Head of caudate nucleus (tissue), 42 donors: ENCODE measurements at regions not wholly inside any gene's neighbourhood (a gene's known extent, or its start where the extent isn't known, plus 50 kb on each side); places are given as distances from the start of the nearest gene placed in this dataset.

ENCODE experiments used
- DNase-seq, 42 donors: peaks; one replicate each; pipeline versions ENCODE4 v3.0.0 to v3.0.0-alpha.2; 2020 to 2021; ENCODE audit warnings: mixed read lengths in 7 of 42
- intact Hi-C: fragments of 100-400 bp; cut with DNase I; formaldehyde crosslinking; loops from one replicate; pipeline ENCODE4 v1.15.0; 2022

- no peak for DNase-seq
- intact Hi-C loops: no loop called here
These were observed 190.9 kb downstream of the OTOR start for GRCh38 chr20:16939051-16939450.

DNA sequence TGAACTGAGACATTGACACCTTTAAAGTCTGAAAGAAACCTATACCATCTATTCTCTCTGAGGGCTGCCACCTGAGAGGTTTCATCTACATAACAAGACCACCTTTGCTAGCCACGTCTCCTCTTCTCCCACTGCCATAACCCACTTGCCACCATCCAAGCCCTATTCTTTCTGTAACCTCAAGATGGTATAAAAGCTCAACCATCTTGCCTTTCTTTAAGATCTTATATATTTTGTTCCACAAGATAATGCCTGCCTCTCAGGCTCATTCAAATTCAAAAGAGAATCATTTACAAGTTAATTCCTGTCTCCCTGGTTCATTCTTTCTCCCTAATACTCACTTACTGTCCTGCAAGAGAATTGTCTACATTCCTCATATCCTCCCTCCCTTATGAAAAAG, 192.5 kb downstream of the OTOR start:
- intact Hi-C loops: no loop called here
- DNase-seq: no peak

DNA sequence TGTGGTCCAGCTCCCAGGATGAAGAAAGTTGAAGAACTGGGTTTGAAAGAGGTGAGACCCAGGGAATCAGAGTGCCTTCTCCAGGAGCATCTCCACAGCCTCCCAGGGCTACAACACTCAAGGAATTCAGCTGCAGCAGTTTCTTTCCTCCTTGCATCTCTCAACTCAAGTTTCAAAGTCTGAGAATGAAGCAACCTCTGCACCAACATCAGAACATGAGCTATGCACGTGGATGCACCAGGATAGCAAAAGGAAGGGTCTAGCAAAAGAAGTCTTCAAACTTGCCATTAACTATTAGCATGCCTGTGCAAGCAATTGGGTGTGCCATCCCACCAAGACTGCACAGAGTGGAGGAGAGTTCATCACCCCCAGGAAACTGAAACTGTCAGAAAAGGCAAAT, 193.9 kb downstream of the OTOR start:
- intact Hi-C loops: no loop called here
- no peak for DNase-seq

- no peak for DNase-seq
- intact Hi-C loops: no loop called here
These were observed 194.6 kb downstream of the OTOR start for GRCh38 chr20:16942756-16943155.

- intact Hi-C loops: no loop called here
- peak in 8 of 42 donors; percentile 3 to 58 (median 13) for DNase-seq
These were observed 196.6 kb downstream of the OTOR start for GRCh38 chr20:16944745-16945144.

DNA sequence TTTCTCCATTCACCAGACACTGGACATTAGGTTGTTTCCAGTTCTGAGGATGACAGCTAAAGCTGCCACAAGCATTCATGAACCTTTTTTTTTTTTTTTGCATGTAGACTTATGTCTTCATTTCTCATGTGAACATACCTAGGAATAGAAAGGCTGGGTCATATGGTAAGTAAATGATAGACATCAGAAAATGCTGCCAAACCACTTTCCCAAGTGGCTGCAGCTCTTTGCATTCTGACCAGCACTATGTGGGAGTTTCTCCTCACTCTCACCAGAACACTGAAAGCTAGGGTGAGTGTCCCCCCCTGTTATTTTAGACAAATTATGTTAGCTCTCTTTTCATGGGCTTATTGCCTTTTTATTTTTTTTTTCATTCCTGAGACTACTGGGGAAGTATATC, 197.5 kb downstream of the OTOR start:
- no peak for DNase-seq
- intact Hi-C loops: no loop called here

DNA sequence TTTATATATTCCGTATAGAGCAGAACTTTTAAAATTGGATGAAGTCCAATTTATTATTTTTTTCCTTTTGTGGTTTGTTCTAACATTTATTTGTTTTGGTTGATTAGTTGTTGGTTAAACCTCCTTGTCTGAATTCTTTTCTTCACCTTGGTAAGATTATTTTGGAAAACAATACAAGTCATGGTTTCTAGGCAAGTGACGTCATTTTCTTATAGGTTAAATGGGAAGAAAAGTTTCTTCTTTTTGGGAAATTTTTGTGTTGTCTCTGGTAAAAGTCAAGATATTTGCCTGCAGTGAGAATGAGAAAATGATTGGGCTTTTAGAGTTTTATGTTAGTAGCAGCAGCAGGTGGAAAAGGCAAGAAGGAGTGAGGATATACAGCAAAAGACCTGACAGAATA, 197.9 kb downstream of the OTOR start:
- intact Hi-C loops: no loop called here
- DNase-seq: no peak

DNA sequence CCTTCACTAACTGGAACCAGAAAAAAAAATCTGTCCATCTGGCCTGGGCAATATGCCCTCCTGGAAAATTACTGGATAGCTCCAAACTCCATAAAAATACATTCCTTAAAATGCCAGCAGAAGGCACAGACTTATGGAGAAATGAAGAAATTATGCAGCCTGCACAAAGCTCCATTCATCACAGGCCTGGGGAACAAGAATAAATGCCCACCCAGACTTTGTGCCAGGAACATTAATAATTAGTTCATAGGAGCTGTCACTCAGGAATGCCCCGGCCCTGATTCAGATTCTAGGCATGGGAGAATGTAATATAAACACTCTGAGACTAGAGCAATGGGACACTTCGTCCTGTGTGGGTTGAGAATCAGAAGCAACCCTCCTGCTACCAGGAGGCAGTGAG, 199.3 kb downstream of the OTOR start:
- DNase-seq: no peak
- intact Hi-C loops: no loop called here

GRCh38 chr20:16951876-16952275, 203.7 kb downstream of the OTOR start:
- intact Hi-C loops: no loop called here
- no peak for DNase-seq

DNA sequence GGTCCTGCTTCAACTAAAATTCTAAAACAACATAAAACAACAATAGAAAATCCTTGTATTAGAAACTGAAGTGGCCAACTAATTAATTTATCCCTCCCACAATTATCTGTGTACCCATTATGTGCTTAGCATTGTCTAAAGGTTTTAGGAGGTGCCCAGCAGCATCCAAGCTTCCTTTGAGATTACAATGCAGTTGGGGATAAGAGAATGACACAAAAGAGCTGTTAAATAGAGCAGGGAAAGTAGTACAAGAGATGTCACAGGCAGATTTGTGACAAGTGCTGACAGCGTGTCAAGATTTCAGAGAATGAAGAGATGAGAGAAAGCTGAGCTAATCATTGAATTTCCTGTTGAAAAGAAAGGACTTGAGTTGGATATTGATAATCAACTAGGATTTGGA, 204.8 kb downstream of the OTOR start:
- intact Hi-C loops: no loop called here
- DNase-seq: peak in 1 of 42 donors; percentile 14

DNA sequence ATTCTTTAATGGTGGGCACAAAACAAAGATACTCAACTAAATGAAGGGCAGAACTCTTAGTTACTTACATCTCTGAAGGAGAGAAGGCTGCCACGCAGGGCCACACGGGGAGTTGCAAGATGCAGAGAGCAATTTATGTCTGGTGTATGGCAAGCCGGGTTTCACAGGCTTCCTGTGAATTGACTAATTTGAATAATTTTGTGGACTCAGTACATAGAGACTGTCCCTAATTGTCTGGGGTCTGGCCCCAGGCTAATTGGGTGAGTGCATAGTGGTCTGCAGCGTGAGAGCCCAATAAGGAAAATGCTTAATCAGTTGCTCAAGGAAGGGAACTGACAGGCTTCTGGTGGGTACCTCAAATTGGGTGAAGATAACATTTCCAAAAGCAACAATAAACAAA, 205.7 kb downstream of the OTOR start:
- intact Hi-C loops: no loop called here
- DNase-seq: no peak

DNA sequence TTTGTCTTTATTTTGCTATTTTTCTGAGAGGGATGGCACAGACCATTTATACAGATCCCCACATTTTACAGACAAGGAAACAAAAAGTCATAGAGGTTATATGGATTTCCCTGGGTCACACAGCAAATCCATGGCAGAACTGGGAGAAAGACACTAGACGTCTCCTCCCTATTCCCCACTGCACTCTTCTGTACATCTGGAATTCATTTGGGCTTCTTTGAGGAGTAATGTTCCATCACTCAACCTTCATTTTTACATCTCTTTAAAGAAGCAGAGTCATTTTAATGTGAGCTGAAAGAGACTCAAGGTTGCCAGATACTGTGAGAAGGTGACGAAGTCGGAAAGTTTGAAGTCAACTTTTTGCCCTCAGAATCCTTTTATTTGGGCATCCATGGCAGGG, 207.3 kb downstream of the OTOR start:
- intact Hi-C loops: no loop called here
- DNase-seq: no peak

DNA sequence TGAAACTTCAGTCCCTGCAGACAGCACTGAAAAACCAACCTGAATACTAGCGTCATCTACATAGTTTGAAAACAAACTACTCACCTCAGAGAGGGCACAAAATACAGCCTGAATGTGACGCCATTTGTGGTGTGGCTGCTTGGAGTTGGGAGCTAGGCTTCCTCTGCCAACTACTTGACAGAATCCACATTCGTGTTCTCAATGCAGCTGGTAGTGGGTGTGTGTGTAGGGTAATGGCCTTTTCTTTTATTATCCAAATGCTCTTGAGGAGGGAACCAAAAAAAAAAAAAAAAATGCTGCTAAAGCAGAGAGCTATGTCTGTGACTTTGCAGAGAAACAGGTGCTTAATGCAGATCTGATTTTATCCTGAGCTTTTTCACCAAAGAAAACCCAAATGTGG, 207.8 kb downstream of the OTOR start:
- DNase-seq: no peak
- intact Hi-C loops: no loop called here

DNA sequence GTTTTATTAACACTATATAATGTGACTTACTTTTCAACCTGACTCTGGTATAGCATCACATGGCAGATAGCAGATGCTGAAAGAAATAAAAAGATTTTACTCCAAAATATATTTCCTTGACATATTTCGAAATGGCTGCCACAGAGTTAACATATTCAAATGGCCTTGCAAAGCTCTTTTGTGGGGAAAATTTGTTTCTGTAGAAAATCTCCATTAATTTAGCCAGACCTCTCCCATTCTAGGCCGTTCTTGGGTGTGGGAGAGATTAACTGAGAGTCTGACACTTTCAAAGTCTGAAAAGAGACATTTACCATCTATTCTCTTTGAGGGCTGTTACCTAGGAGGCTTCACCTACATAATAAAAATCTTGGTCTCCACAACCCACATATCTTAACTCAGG, 217.2 kb downstream of the OTOR start:
- intact Hi-C loops: no loop called here
- no peak for DNase-seq

DNA sequence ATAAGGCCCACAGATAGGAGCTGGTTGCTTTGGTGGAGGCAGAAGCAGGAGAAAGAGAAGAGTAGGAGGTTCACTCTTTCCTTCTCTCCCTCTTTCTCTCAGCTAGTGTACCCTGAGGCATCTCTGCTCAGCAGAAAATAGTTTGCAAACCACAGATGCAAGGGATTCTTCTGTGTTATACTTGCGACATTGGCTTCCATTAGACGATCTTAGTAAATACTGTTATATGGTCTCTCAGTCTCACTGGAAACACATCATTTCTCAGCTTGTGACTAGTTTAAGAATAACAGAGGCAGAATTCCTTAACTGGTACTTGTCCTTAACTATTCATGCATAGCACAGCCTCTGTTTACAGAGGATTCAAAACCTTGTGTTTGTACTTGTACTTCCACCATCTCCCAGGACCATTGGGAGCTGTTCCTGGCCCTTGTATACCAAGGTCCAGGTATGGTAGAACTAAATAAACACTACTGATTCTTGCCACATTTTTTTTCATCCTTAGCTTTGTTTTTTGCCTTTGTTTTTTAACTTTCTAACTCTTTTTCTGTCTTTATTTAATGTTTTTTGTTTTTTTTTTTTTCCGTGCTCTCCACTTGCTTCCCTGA, 218.2 kb downstream of the OTOR start:
- intact Hi-C loops: no loop called here
- DNase-seq: no peak

DNA sequence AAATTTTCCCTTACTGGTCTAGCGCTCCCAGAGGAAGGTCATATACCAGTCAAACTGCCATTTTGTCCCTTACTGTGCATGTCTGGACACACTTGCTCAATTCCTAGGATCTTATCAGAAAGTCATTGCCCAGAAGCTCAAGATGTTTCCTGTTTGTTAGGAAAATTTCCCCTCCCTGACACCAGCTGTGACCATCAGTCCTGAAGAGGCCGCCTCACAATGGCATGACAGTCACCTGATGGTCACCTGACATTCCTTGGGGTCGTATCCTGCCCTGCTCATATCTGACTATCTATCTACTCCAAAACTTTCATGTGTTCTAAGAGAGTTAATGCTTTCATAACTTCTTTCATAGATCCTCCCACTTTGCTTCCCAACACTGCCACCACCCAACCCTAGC, 219.9 kb downstream of the OTOR start:
- DNase-seq: no peak
- intact Hi-C loops: no loop called here

- DNase-seq: peak in 26 of 42 donors; percentile 5 to 73 (median 42)
- intact Hi-C loops: no loop called here
These were observed 222.6 kb downstream of the OTOR start for GRCh38 chr20:16970776-16971175.

GRCh38 chr20:16974080-16974854, 226.1 kb downstream of the OTOR start:
- DNase-seq: no peak
- intact Hi-C loops: no loop called here

DNA sequence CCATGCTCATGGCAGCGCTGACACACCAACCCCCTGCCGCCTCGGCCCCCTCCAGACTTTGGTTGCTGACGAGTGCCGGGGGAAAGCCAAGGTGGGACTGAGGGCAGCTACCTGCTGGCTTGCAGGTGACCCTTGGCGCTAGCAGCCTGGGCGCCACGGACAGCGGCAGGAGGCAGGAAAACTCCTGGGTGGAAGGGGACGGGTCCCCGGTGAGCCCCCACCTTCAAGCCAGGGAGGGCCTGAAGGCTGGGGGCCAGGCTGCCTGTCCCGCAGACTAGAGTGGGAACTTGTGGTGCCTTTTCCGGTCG, 226.7 kb downstream of the OTOR start:
- no peak for DNase-seq
- intact Hi-C loops: no loop called here

GRCh38 chr20:16975682-16976081, 227.5 kb downstream of the OTOR start:
- intact Hi-C loops: no loop called here
- DNase-seq: peak in 1 of 42 donors; percentile 41

DNA sequence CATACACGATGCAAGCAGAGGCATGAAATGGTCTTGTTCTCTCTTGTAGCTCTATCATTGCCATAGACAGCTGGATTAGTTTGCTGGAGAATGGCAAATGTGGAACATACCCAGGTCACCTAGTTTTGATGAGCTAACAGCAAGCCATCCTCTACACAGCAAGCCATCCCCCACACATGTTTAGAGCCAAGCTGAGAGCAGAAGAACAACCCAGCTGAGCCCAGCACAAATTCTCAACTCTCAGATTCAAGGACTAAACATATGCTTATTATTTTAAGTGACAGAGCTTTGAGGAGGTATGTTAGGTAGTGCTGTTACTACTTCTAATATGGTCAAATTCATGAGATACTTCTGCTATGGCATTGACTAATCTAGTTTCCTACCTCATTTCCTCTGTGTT, 230.3 kb downstream of the OTOR start:
- intact Hi-C loops: no loop called here

More for the DNA sequence above, 230.3 kb downstream of the OTOR start:
- no peak for DNase-seq
